Keratinocyte (primary cell): ENCODE measurements at regions not wholly inside any gene's neighbourhood (a gene's known extent, or its start where the extent isn't known, plus 50 kb on each side); places are given as distances from the start of the nearest gene placed in this dataset.

ENCODE experiments used
- DNase-seq: peaks from one replicate; pipeline ENCODE4 v3.0.0-alpha.2; 2011; ENCODE audit warnings: low read depth, missing footprints, low spot score
- FAIRE-seq: peaks from 2 replicates; lab custom pipeline; 2011; peaks lifted over from hg19 to GRCh38; lab: Jason Lieb, UNC
- H2AFZ ChIP-seq: 2 replicates; pipeline ENCODE4 v1.6.0; 2012; ENCODE audit warnings: low read length, control low read depth, inconsistent platforms; ENCODE audit not compliant: control insufficient read depth
- H3K27ac ChIP-seq: 2 replicates; pipeline ENCODE4 v1.5.1; 2011; ENCODE audit warnings: low read length; ENCODE audit not compliant: control insufficient read depth, insufficient read depth
- H3K27me3 ChIP-seq: 3 replicates; pipeline ENCODE4 v1.6.0; 2011; ENCODE audit warnings: low read length; ENCODE audit not compliant: control insufficient read depth, insufficient read depth; ENCODE audit errors: extremely low read depth
- H3K36me3 ChIP-seq, 2 experiments: 2 replicates in 1 of 2; 3 replicates in 1 of 2; pipeline ENCODE4 v1.5.1; 2011; ENCODE audit warnings: low read length in 2 of 2, mild to moderate bottlenecking in 1 of 2; ENCODE audit not compliant: control insufficient read depth in 2 of 2, insufficient read depth in 2 of 2; ENCODE audit errors: extremely low read depth in 1 of 2
- H3K4me1 ChIP-seq: 3 replicates; pipeline ENCODE4 v1.5.1; 2011; ENCODE audit warnings: low read length; ENCODE audit not compliant: control insufficient read depth, insufficient read depth; ENCODE audit errors: extremely low read depth
- H3K4me2 ChIP-seq: 3 replicates; pipeline ENCODE4 v1.6.0; 2011; ENCODE audit warnings: low read depth, low read length; ENCODE audit not compliant: control insufficient read depth, insufficient read depth; ENCODE audit errors: extremely low read depth
- H3K4me3 ChIP-seq, 3 experiments: fragments of 200-600 bp in 1 of 3; sonication (generic) in 1 of 3; 2 replicates in 2 of 3; 3 replicates in 1 of 3; pipeline ENCODE4 v1.5.1; 2011 to 2016; ENCODE audit warnings: low read length in 3 of 3, mild to moderate bottlenecking in 3 of 3, control low read depth in 2 of 3, inconsistent platforms in 1 of 3, low read depth in 1 of 3, mixed read lengths in 1 of 3, mixed run types in 1 of 3, moderate library complexity in 1 of 3; ENCODE audit not compliant: control insufficient read depth in 2 of 3, insufficient read depth in 2 of 3; ENCODE audit errors: extremely low read depth in 1 of 3
- H3K79me2 ChIP-seq: 2 replicates; pipeline ENCODE4 v1.6.0; 2012; ENCODE audit warnings: low read length; ENCODE audit not compliant: control insufficient read depth, insufficient read depth
- H3K9ac ChIP-seq: 3 replicates; pipeline ENCODE4 v1.6.0; 2011; ENCODE audit warnings: low read length; ENCODE audit not compliant: control insufficient read depth, insufficient read depth; ENCODE audit errors: extremely low read depth
- H3K9me1 ChIP-seq: 3 replicates; pipeline ENCODE4 v1.6.0; 2011; ENCODE audit warnings: low read length; ENCODE audit not compliant: control insufficient read depth, insufficient read depth; ENCODE audit errors: extremely low read depth
- H3K9me3 ChIP-seq: 2 replicates; pipeline ENCODE4 v1.5.1; 2012; ENCODE audit warnings: low read depth, low read length; ENCODE audit not compliant: control insufficient read depth
- H4K20me1 ChIP-seq: 3 replicates; pipeline ENCODE4 v1.6.0; 2011; ENCODE audit warnings: low read length; ENCODE audit not compliant: control insufficient read depth, insufficient read depth; ENCODE audit errors: extremely low read depth
- CTCF ChIP-seq, 3 experiments: IDR thresholded peaks in 1 of 3; conservative IDR thresholded peaks in 1 of 3; optimal IDR thresholded peaks in 1 of 3; 2 replicates in 2 of 3; 3 replicates in 1 of 3; pipeline versions ENCODE3 to v1.5.1; 2011; ENCODE audit warnings: low read length in 3 of 3, mild to moderate bottlenecking in 3 of 3, moderate library complexity in 2 of 3, control low read depth in 1 of 3, inconsistent platforms in 1 of 3; ENCODE audit not compliant: insufficient read depth in 2 of 3; ENCODE audit errors: extremely low read depth in 1 of 3
- EZH2 ChIP-seq: IDR thresholded peaks from one replicate; pipeline ENCODE4 v1.6.1; 2012; ENCODE audit warnings: inconsistent platforms, mild to moderate bottlenecking, low read length, moderate library complexity
- dilution Hi-C: fragments of 300-500 bp; cut with MboI; formaldehyde crosslinking; loops from one replicate; pipeline ENCODE4 v1.7.0; 2020; ENCODE audit warnings: low sequenced_read_pairs; ENCODE audit not compliant: extremely low pct_ligation_motif_present

DNA sequence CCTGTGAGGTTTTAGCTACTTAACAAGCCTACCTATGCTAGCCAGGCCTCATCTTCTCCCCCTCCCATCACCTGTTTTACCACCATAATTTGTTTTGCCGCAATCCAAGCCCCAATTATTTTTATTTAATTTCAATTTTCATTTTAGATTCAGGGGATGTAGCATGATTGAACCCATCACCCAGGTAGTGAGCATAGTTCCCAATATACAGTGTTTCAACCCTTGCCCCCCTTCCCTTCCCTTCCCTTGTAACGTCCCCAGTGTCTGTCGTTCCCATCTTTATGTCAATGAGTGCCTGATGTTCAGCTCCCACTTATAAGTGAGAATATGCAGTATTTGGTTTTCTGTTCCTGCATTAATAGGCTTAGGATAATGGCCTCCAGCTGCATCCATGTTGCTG is 885.0 kb downstream of the UQCRFS1 start:
- H3K79me2 ChIP-seq, result no peaks in the 10 kb centered on the region
- no peaks in the 10 kb centered on the region for H3K4me1 ChIP-seq
- no peak for DNase-seq
- H3K4me3 ChIP-seq, result no peak overlapping the region
- no peaks in the 10 kb centered on the region for H4K20me1 ChIP-seq
- H3K27me3 ChIP-seq, result no peaks in the 10 kb centered on the region
- no peak overlapping the region for H3K4me2 ChIP-seq
- peaks cover 3% of the 10 kb centered on the region for H3K9me3 ChIP-seq
- H3K9me1 ChIP-seq, result no peaks in the 10 kb centered on the region
- H3K36me3 ChIP-seq, result no peaks in the 10 kb centered on the region
- H3K27ac ChIP-seq, result no peak overlapping the region
- no peak for FAIRE-seq
- no peak overlapping the region for H2AFZ ChIP-seq
- H3K9ac ChIP-seq, result no peak overlapping the region
- TF ChIP-seq CTCF (optimal IDR thresholded peaks at IDR 0.05 in 1 of 3, IDR thresholded peaks at IDR 0.05 in 1 of 3, conservative IDR thresholded peaks at IDR 0.05 in 1 of 3; ENCODE audit: extremely low read depth in 1 of 3, insufficient read depth in 2 of 3, low read length in 3 of 3) (no peak), EZH2 (no peak)
- dilution Hi-C loops, result no loop called here

- no peaks in the 10 kb centered on the region for H3K4me1 ChIP-seq
- H3K4me2 ChIP-seq, result no peak overlapping the region
- FAIRE-seq (no peak), DNase-seq (no peak)
- dilution Hi-C loops, result no loop called here
- H3K4me3 ChIP-seq, result no peak overlapping the region
- no peaks in the 10 kb centered on the region for H3K27me3 ChIP-seq
- H3K9me3 ChIP-seq, result peaks cover 3% of the 10 kb centered on the region
- no peak overlapping the region for H3K9ac ChIP-seq
- H3K9me1 ChIP-seq, result no peaks in the 10 kb centered on the region
- H4K20me1 ChIP-seq, result no peaks in the 10 kb centered on the region
- TF ChIP-seq CTCF (optimal IDR thresholded peaks at IDR 0.05 in 1 of 3, IDR thresholded peaks at IDR 0.05 in 1 of 3, conservative IDR thresholded peaks at IDR 0.05 in 1 of 3; ENCODE audit: extremely low read depth in 1 of 3, insufficient read depth in 2 of 3, low read length in 3 of 3) (no peak), EZH2 (no peak)
- H3K79me2 ChIP-seq, result no peaks in the 10 kb centered on the region
- H3K27ac ChIP-seq, result no peak overlapping the region
- H3K36me3 ChIP-seq, result no peaks in the 10 kb centered on the region
- H2AFZ ChIP-seq, result no peak overlapping the region
Observed at GRCh38 chr19:28326746-28327145, 886.2 kb downstream of the UQCRFS1 start.
